ENCODE measurements at regions not wholly inside any gene's neighbourhood (a gene's known extent, or its start where the extent isn't known, plus 50 kb on each side); places are given as distances from the start of the nearest gene placed in this dataset.

DNA sequence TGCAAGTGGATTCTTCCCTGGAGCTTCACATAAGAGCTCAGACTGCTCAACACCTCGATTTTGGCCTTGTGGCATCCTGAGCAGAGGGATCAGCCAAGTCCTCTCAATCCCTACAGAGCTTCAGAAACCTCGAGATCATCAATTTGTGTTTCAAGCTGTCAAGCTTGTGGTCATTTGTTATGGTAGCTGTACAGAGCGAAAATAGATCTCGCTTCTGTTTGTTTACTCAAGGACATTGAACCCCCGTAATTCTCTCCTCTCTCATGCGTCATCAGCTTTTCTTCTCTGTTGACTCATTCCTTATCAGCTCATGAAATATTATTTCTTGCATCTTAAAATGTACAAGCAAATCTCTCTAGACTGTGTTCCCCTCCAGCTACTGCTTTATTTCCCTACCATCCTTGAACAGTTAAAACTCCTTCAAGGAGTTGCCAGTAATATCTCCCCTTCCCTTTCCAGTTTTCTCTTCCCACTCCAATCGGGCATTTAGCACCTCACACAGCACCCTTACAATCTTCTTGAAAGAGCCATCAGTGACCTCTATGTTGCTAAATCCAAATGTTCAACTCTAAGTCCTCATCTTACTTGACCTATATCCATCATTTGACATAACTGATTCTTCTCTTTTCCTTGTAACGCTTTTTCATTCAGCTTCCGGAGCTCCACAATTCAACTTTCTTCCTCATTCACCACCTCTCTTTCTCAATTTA, 106.2 kb upstream of the FAT1 start:
- Histone ChIP-seq H3K4me3 (ENCODE audit: low read depth, low read length) (no peak overlapping the region), H3K36me3 (ENCODE audit: control insufficient read depth in 2 of 2, insufficient read depth in 1 of 2, low read length in 2 of 2) (no peaks in the 10 kb centered on the region), H3K9me3 (ENCODE audit: control insufficient read depth, insufficient read depth, low read depth, low read length) (no peaks in the 10 kb centered on the region), H3K4me1 (ENCODE audit: control insufficient read depth, insufficient read depth, low read length) (peaks cover 9% of the 10 kb centered on the region; the same call in 1 of the 2 replicates), H3K27ac (ENCODE audit: extremely low read depth, low read depth, low read length) (no peak overlapping the region)
- ChIA-PET CTCF (interaction anchor here (0.6 kb wide), 1 partner anchor 150 kb away, joined by 3 read pairs; no protein-coding TSS in a partner anchor), POLR2A (no interaction called here)
- TF ChIP-seq ZFP69B (tag by site-specific recombination; IDR thresholded peaks at IDR 0.05) (peak; percentile 68; the same call in 1 of the 2 replicates), ZNF561 (tag by site-specific recombination; IDR thresholded peaks at IDR 0.05; ENCODE audit: borderline replicate concordance) (no peak), ZNF2 (tag by site-specific recombination; IDR thresholded peaks at IDR 0.05) (0 out of 2 replicates have a peak, but pooled peaks have one; percentile 42), ZNF600 (tag by site-specific recombination; IDR thresholded peaks at IDR 0.05) (peak; percentile 47), ZNF394 (tag by site-specific recombination; IDR thresholded peaks at IDR 0.05; ENCODE audit: borderline replicate concordance) (peak; percentile 50; the same call in 1 of the 2 replicates), ZNF544 (tag by site-specific recombination; IDR thresholded peaks at IDR 0.05) (no peak), FEZF1 (tag by site-specific recombination; IDR thresholded peaks at IDR 0.05) (peak; percentile 79), ZNF776 (tag by site-specific recombination; IDR thresholded peaks at IDR 0.05; ENCODE audit: borderline replicate concordance) (no peak), ZNF629 (tag by site-specific recombination; IDR thresholded peaks at IDR 0.05) (peak; percentile 90), ZEB2 (tag by site-specific recombination; IDR thresholded peaks at IDR 0.05) (peak; percentile 92), SCRT1 (tag by site-specific recombination; IDR thresholded peaks at IDR 0.05; ENCODE audit: borderline replicate concordance) (no peak), ZSCAN30 (tag by site-specific recombination; IDR thresholded peaks at IDR 0.05) (0 out of 2 replicates have a peak, but pooled peaks have one; percentile 18), ZBTB21 (tag by site-specific recombination; IDR thresholded peaks at IDR 0.05) (peak; percentile 32; the same call in 1 of the 2 replicates), OSR2 (tag by site-specific recombination; IDR thresholded peaks at IDR 0.05) (peak; percentile 97), MZF1 (tag by site-specific recombination; IDR thresholded peaks at IDR 0.05; ENCODE audit: borderline replicate concordance) (peak; percentile 76), GLI2 (tag by site-specific recombination; IDR thresholded peaks at IDR 0.05; ENCODE audit: borderline replicate concordance, low read depth) (peak; percentile 71; the same call in 1 of the 2 replicates), ZNF112 (tag by site-specific recombination; IDR thresholded peaks at IDR 0.05) (no peak)
- TF ChIP-seq, protein P1, sequence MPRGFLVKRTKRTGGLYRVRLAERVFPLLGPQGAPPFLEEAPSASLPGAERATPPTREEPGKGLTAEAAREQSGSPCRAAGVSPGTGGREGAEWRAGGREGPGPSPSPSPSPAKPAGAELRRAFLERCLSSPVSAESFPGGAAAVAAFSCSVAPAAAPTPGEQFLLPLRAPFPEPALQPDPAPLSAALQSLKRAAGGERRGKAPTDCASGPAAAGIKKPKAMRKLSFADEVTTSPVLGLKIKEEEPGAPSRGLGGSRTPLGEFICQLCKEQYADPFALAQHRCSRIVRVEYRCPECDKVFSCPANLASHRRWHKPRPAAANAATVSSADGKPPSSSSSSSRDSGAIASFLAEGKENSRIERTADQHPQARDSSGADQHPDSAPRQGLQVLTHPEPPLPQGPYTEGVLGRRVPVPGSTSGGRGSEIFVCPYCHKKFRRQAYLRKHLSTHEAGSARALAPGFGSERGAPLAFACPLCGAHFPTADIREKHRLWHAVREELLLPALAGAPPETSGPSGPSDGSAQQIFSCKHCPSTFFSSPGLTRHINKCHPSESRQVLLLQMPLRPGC (tag by site-specific recombination; IDR thresholded peaks at IDR 0.05): peak; percentile 77; the same call in 1 of the 2 replicates
- TF ChIP-seq, protein P2, sequence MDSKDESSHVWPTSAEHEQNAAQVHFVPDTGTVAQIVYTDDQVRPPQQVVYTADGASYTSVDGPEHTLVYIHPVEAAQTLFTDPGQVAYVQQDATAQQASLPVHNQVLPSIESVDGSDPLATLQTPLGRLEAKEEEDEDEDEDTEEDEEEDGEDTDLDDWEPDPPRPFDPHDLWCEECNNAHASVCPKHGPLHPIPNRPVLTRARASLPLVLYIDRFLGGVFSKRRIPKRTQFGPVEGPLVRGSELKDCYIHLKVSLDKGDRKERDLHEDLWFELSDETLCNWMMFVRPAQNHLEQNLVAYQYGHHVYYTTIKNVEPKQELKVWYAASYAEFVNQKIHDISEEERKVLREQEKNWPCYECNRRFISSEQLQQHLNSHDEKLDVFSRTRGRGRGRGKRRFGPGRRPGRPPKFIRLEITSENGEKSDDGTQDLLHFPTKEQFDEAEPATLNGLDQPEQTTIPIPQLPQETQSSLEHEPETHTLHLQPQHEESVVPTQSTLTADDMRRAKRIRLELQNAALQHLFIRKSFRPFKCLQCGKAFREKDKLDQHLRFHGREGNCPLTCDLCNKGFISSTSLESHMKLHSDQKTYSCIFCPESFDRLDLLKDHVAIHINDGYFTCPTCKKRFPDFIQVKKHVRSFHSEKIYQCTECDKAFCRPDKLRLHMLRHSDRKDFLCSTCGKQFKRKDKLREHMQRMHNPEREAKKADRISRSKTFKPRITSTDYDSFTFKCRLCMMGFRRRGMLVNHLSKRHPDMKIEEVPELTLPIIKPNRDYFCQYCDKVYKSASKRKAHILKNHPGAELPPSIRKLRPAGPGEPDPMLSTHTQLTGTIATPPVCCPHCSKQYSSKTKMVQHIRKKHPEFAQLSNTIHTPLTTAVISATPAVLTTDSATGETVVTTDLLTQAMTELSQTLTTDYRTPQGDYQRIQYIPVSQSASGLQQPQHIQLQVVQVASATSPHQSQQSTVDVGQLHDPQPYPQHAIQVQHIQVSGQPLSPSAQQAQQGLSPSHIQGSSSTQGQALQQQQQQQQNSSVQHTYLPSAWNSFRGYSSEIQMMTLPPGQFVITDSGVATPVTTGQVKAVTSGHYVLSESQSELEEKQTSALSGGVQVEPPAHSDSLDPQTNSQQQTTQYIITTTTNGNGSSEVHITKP (tag by site-specific recombination; IDR thresholded peaks at IDR 0.05): peak; percentile 27
- TF ChIP-seq, protein P3, sequence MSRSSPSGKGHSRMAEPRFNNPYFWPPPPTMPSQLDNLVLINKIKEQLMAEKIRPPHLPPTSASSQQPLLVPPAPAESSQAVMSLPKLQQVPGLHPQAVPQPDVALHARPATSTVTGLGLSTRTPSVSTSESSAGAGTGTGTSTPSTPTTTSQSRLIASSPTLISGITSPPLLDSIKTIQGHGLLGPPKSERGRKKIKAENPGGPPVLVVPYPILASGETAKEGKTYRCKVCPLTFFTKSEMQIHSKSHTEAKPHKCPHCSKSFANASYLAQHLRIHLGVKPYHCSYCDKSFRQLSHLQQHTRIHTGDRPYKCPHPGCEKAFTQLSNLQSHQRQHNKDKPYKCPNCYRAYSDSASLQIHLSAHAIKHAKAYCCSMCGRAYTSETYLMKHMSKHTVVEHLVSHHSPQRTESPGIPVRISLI (tag by site-specific recombination; IDR thresholded peaks at IDR 0.05): 0 out of 2 replicates have a peak, but pooled peaks have one; percentile 19
- TF ChIP-seq, protein P4, sequence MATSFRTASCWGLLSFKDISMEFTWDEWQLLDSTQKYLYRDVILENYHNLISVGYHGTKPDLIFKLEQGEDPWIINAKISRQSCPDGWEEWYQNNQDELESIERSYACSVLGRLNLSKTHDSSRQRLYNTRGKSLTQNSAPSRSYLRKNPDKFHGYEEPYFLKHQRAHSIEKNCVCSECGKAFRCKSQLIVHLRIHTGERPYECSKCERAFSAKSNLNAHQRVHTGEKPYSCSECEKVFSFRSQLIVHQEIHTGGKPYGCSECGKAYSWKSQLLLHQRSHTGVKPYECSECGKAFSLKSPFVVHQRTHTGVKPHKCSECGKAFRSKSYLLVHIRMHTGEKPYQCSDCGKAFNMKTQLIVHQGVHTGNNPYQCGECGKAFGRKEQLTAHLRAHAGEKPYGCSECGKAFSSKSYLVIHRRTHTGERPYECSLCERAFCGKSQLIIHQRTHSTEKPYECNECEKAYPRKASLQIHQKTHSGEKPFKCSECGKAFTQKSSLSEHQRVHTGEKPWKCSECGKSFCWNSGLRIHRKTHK (tag by site-specific recombination; IDR thresholded peaks at IDR 0.05): no peak
- TF ChIP-seq, protein P5, sequence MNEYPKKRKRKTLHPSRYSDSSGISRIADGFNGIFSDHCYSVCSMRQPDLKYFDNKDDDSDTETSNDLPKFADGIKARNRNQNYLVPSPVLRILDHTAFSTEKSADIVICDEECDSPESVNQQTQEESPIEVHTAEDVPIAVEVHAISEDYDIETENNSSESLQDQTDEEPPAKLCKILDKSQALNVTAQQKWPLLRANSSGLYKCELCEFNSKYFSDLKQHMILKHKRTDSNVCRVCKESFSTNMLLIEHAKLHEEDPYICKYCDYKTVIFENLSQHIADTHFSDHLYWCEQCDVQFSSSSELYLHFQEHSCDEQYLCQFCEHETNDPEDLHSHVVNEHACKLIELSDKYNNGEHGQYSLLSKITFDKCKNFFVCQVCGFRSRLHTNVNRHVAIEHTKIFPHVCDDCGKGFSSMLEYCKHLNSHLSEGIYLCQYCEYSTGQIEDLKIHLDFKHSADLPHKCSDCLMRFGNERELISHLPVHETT (tag by site-specific recombination; IDR thresholded peaks at IDR 0.05): peak; percentile 87
- TF ChIP-seq, protein P6, sequence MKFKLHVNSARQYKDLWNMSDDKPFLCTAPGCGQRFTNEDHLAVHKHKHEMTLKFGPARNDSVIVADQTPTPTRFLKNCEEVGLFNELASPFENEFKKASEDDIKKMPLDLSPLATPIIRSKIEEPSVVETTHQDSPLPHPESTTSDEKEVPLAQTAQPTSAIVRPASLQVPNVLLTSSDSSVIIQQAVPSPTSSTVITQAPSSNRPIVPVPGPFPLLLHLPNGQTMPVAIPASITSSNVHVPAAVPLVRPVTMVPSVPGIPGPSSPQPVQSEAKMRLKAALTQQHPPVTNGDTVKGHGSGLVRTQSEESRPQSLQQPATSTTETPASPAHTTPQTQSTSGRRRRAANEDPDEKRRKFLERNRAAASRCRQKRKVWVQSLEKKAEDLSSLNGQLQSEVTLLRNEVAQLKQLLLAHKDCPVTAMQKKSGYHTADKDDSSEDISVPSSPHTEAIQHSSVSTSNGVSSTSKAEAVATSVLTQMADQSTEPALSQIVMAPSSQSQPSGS (tag by site-specific recombination; IDR thresholded peaks at IDR 0.05; ENCODE audit: low read depth): 0 out of 2 replicates have a peak, but pooled peaks have one; percentile 16
- TF ChIP-seq, protein P7, sequence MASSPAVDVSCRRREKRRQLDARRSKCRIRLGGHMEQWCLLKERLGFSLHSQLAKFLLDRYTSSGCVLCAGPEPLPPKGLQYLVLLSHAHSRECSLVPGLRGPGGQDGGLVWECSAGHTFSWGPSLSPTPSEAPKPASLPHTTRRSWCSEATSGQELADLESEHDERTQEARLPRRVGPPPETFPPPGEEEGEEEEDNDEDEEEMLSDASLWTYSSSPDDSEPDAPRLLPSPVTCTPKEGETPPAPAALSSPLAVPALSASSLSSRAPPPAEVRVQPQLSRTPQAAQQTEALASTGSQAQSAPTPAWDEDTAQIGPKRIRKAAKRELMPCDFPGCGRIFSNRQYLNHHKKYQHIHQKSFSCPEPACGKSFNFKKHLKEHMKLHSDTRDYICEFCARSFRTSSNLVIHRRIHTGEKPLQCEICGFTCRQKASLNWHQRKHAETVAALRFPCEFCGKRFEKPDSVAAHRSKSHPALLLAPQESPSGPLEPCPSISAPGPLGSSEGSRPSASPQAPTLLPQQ (tag by site-specific recombination; IDR thresholded peaks at IDR 0.05): peak; percentile 74

All from HEK293 (cell line).